ENCODE measurements at regions not wholly inside any gene's neighbourhood (a gene's known extent, or its start where the extent isn't known, plus 50 kb on each side); places are given as distances from the start of the nearest gene placed in this dataset.

- dilution Hi-C loops (cut with HindIII; ENCODE audit: low sequenced_read_pairs, unreplicated experiment) (no loop called here), intact Hi-C loops (cut with micrococcal nuclease) (no loop called here), in situ Hi-C loops (cut with MboI; ENCODE audit: low sequenced_read_pairs) (no loop called here)
- Histone ChIP-seq H3K27me3 (ENCODE audit: control insufficient read depth, insufficient read depth, low read length) (no peaks in the 10 kb centered on the region), H4K20me1 (ENCODE audit: insufficient read depth, low read length) (no peaks in the 10 kb centered on the region), H4K8ac (ENCODE audit: low read depth in 2 of 2, low read length in 2 of 2) (no peak overlapping the region), H2AK5ac (ENCODE audit: low read depth, low read length) (no peak overlapping the region), H3K23ac (ENCODE audit: low read depth, low read length) (no peak overlapping the region), H3K27ac (ENCODE audit: insufficient read depth, low read length) (no peak overlapping the region), H3K9me3 (ENCODE audit: control insufficient read depth, insufficient read depth, low read length) (peaks cover 4% of the 10 kb centered on the region), H4K91ac (ENCODE audit: insufficient read depth, low read depth, low read length) (no peak overlapping the region), H2AFZ (replicated peaks; ENCODE audit: low read length, poor library complexity) (no peak overlapping the region), H3K79me1 (ENCODE audit: low read depth in 1 of 2, low read length in 2 of 2) (no peaks in the 10 kb centered on the region), H2BK20ac (ENCODE audit: low read depth, low read length) (no peak overlapping the region), H2BK15ac (ENCODE audit: low read depth, low read length) (no peak overlapping the region), H2BK5ac (ENCODE audit: low read depth, low read length, poor library complexity, severe bottlenecking) (no peak overlapping the region), H4K5ac (ENCODE audit: low read depth, low read length) (no peak overlapping the region), H3K56ac (ENCODE audit: extremely low read depth, insufficient read depth, low read length) (no peak overlapping the region), H3K9ac (ENCODE audit: low read depth, low read length) (no peak overlapping the region), H3K4me2 (ENCODE audit: low read depth, low read length) (no peak overlapping the region), H3K14ac (replicated peaks; ENCODE audit: low read depth, low read length) (no peak overlapping the region), H2BK120ac (ENCODE audit: low read depth, low read length) (no peak overlapping the region), H3K4me3 (ENCODE audit: insufficient read depth, low read depth, low read length) (no peak overlapping the region), H3K4ac (ENCODE audit: low read depth, low read length) (no peak overlapping the region), H3K9me1 (ENCODE audit: insufficient read depth, low read length) (no peaks in the 10 kb centered on the region), H3K4me1 (ENCODE audit: control insufficient read depth, insufficient read depth, low read length) (no peaks in the 10 kb centered on the region), H2AK9ac (replicated peaks; ENCODE audit: low read depth, low read length, poor library complexity) (no peak overlapping the region), H3K18ac (ENCODE audit: low read depth, low read length) (no peak overlapping the region), H3K36me3 (ENCODE audit: control insufficient read depth, insufficient read depth, low read length) (no peaks in the 10 kb centered on the region)
- POLR2A ChIA-PET (ENCODE audit: unreplicated experiment), result no interaction called here
- DNase-seq, result no peak
- TF ChIP-seq MAZ (IDR thresholded peaks at IDR 0.05; ENCODE audit: borderline replicate concordance, low read depth, low read length) (no peak), NFE2L2 (IDR thresholded peaks at IDR 0.05; ENCODE audit: low read depth, low read length) (no peak), MAFK (IDR thresholded peaks at IDR 0.05; ENCODE audit: low read depth, low read length) (0 out of 2 replicates have a peak, but pooled peaks have one; percentile 14)
- CTCF ChIA-PET, result no interaction called here
- BruUV-seq (replicated peaks), result no TSS peak
- 29% methylated on average over 2 of the region's 3 CpGs; no CpG with 5 or more reads in 1 of the 2 experiments for WGBS, 2 experiments (ENCODE audit: extremely low coverage in 2 of 2, insufficient read length in 1 of 2)
- no peak for ATAC-seq (ENCODE audit: low read depth)
These were observed 109.7 kb upstream of the DDX18 start for GRCh38 chr2:117704818-117705217.
